PC-9 (cell line): ENCODE measurements at regions not wholly inside any gene's neighbourhood (a gene's known extent, or its start where the extent isn't known, plus 50 kb on each side); places are given as distances from the start of the nearest gene placed in this dataset.

Experiments used
- BruUV-seq: library from RNA; stranded (reverse); fragments of 400-500 nt; replicated peaks from 2 replicates; lab custom pipeline; 2021; lab: Mats Ljungman, UMichigan
- CTCF ChIA-PET: fragments of 300-600 bp; sonication (Branson Sonifier 250); formaldehyde crosslinking; loops from one replicate; lab custom pipeline; 2022; ENCODE audit warnings: antibody characterized with exemption; lab: Charles Lee
- POLR2A ChIA-PET: fragments of 300-600 bp; sonication (Branson Sonifier 250); formaldehyde crosslinking; loops from one replicate; lab custom pipeline; 2022; ENCODE audit warnings: antibody characterized with exemption; ENCODE audit not compliant: unreplicated experiment; lab: Charles Lee
- DNase-seq, 2 experiments: peaks; one replicate each; pipeline versions ENCODE4 v3.0.0 to v3.0.0-alpha.2; 2015 to 2022; ENCODE audit warnings: mixed read lengths in 1 of 2
- H2AFZ ChIP-seq: fragments of 200-600 bp; sonication (generic); 2 replicates; pipeline ENCODE4 v1.8.1; 2017; ENCODE audit warnings: antibody characterized with exemption
- H3F3A ChIP-seq: fragments of 200-600 bp; sonication (generic); 2 replicates; pipeline ENCODE4 v1.8.1; 2017; ENCODE audit warnings: antibody characterized with exemption, mild to moderate bottlenecking, low read depth; ENCODE audit not compliant: insufficient read depth
- H3K27ac ChIP-seq: fragments of 200-600 bp; sonication (generic); 2 replicates; pipeline ENCODE4 v1.6.1; 2016; ENCODE audit warnings: mixed run types
- H3K27me3 ChIP-seq: fragments of 200-600 bp; sonication (generic); 2 replicates; pipeline ENCODE4 v1.6.1; 2016; ENCODE audit warnings: low read depth, mixed run types; ENCODE audit not compliant: insufficient read depth
- H3K36me3 ChIP-seq: fragments of 200-600 bp; sonication (generic); 2 replicates; pipeline ENCODE4 v1.6.1; 2016; ENCODE audit warnings: low read depth, mixed run types
- H3K4me1 ChIP-seq: fragments of 200-600 bp; sonication (generic); replicated peaks from 2 replicates; pipeline ENCODE4 v1.6.1; 2016; ENCODE audit warnings: mixed run types; ENCODE audit not compliant: insufficient read depth
- H3K4me2 ChIP-seq: fragments of 200-600 bp; sonication (generic); 2 replicates; pipeline ENCODE4 v1.6.1; 2017; ENCODE audit warnings: mixed run types
- H3K4me3 ChIP-seq: fragments of 200-600 bp; sonication (generic); 2 replicates; pipeline ENCODE4 v1.6.1; 2016; ENCODE audit warnings: mixed run types
- H3K79me2 ChIP-seq: fragments of 200-600 bp; sonication (generic); 2 replicates; pipeline ENCODE4 v1.6.1; 2017; ENCODE audit warnings: low read depth, mixed run types
- H3K9me2 ChIP-seq: fragments of 200-600 bp; sonication (generic); 2 replicates; pipeline ENCODE4 v1.8.1; 2017; ENCODE audit warnings: mild to moderate bottlenecking; ENCODE audit not compliant: insufficient read depth
- H3K9me3 ChIP-seq: fragments of 200-600 bp; sonication (generic); 2 replicates; pipeline ENCODE4 v1.8.1; 2016; ENCODE audit warnings: low read depth; ENCODE audit not compliant: insufficient read depth
- H4K20me1 ChIP-seq: fragments of 200-600 bp; sonication (generic); 2 replicates; pipeline ENCODE4 v1.8.1; 2017; ENCODE audit not compliant: insufficient read depth
- CTCF ChIP-seq: fragments of 200-600 bp; sonication (generic); conservative IDR thresholded peaks from 2 replicates; pipeline ENCODE4 v1.6.1; 2017; ENCODE audit warnings: mixed run types, antibody characterized with exemption, mild to moderate bottlenecking, moderate library complexity
- EZH2 ChIP-seq: fragments of 200-600 bp; sonication (generic); IDR thresholded peaks from 2 replicates; pipeline ENCODE4 v1.8.0; 2017; ENCODE audit warnings: antibody characterized with exemption, low read depth
- intact Hi-C: fragments of 100-400 bp; cut with micrococcal nuclease; formaldehyde crosslinking; loops from one replicate; pipeline ENCODE4 v1.10.0; 2022; ENCODE audit not compliant: unreplicated experiment

GRCh38 chr9:131791542-131792254 lies 51.8 kb upstream of the RAPGEF1 start:
- CTCF ChIA-PET, result no interaction called here
- BruUV-seq, result no TSS peak

More at GRCh38 chr9:131791542-131792254, 51.8 kb upstream of the RAPGEF1 start:
- intact Hi-C loops, result no loop called here
- Histone ChIP-seq H3K27me3 (peaks cover 93% of the 10 kb centered on the region), H3K9me3 (no peaks in the 10 kb centered on the region), H3F3A (no peaks in the 10 kb centered on the region), H3K4me2 (no peak overlapping the region), H4K20me1 (no peaks in the 10 kb centered on the region), H3K9me2 (no peaks in the 10 kb centered on the region), H3K79me2 (no peaks in the 10 kb centered on the region), H3K27ac (no peak overlapping the region), H2AFZ (no peak overlapping the region), H3K4me3 (no peak overlapping the region), H3K36me3 (no peaks in the 10 kb centered on the region), H3K4me1 (no peaks in the 10 kb centered on the region)
- POLR2A ChIA-PET, result no interaction called here
- no peak for DNase-seq
- TF ChIP-seq EZH2 (no peak), CTCF (no peak)
